ENCODE measurements at regions not wholly inside any gene's neighbourhood (a gene's known extent, or its start where the extent isn't known, plus 50 kb on each side); places are given as distances from the start of the nearest gene placed in this dataset.

DNA sequence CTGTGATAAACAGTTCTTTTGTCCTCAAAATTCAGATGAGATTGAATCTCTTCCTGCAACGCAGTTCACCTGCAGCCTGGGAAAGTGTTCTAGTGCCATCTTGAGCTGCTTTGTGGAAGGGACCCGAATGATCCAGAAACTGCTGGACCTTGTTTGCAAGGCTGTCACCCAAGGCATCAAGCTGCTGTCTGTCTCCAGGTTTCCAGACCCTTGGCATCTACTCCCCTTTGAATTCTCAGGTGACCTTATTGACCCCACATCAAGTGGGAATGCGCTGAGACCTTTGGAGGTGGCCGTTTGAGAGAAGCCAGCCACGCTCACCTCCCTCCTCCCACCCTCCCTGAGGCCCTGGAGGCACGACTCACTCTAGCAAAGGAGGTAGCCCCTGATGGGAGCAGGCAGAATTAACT is 112.5 kb downstream of the EDN3 start:
- TF ChIP-seq, protein P1, sequence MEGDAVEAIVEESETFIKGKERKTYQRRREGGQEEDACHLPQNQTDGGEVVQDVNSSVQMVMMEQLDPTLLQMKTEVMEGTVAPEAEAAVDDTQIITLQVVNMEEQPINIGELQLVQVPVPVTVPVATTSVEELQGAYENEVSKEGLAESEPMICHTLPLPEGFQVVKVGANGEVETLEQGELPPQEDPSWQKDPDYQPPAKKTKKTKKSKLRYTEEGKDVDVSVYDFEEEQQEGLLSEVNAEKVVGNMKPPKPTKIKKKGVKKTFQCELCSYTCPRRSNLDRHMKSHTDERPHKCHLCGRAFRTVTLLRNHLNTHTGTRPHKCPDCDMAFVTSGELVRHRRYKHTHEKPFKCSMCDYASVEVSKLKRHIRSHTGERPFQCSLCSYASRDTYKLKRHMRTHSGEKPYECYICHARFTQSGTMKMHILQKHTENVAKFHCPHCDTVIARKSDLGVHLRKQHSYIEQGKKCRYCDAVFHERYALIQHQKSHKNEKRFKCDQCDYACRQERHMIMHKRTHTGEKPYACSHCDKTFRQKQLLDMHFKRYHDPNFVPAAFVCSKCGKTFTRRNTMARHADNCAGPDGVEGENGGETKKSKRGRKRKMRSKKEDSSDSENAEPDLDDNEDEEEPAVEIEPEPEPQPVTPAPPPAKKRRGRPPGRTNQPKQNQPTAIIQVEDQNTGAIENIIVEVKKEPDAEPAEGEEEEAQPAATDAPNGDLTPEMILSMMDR (IDR thresholded peaks at IDR 0.05), result peak in 2 of 6 experiments; percentile 37 to 45
- TF ChIP-seq POLR2A (IDR thresholded peaks at IDR 0.05), result no peak

Data from thyroid gland (tissue), 4 donors.